ENCODE measurements at regions not wholly inside any gene's neighbourhood (a gene's known extent, or its start where the extent isn't known, plus 50 kb on each side); places are given as distances from the start of the nearest gene placed in this dataset.
"Not testable (repeated sequence)": the region's sequence is repeated elsewhere in the genome, so short reads cannot be mapped to it uniquely, and the experiment has no call there.

DNA sequence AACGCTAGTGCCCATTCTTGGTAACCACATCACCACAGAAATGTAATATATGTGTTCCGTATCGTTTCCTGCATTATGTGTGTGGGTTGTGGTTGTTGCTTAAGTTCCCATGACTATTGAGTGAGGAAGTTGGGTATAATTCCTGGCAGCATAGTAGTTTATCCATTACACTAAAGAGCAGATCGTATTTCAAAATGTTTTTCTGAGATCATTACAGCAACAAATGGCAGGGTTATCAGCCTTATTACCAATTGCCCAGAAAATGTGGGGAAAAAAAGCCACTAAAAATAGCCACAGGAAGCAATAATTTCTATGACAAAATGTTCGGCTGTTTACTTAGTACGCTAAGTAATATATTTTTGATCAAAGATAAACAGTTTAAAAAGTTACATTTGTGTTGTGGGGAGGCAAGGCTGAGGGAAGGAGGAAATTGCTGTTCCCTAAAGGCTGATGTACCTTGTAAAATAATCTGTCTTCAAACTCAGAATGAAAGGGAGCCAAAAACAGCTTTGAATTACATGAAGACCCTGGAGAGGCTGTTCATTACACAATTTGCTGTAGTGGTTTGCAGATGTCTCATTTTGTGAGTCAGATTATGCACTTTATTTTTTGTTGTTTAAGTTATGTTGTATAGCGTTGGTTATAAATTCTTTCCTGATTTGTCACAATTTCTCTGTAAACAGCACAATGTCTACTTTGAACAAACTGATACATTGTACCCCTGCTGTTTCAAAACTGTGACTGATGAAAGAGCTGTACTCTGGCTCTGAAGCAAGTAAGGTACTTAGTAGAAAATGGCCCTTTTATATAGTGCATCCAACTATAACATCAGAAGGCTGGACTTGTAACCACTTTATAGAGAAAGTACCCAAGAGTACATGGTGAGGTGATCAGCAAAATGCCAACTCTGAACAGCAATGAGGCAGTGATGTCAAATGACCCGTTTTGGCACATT lies 1028.5 kb downstream of the NR2F1-AS1 start:
- TF ChIP-seq, protein P1, sequence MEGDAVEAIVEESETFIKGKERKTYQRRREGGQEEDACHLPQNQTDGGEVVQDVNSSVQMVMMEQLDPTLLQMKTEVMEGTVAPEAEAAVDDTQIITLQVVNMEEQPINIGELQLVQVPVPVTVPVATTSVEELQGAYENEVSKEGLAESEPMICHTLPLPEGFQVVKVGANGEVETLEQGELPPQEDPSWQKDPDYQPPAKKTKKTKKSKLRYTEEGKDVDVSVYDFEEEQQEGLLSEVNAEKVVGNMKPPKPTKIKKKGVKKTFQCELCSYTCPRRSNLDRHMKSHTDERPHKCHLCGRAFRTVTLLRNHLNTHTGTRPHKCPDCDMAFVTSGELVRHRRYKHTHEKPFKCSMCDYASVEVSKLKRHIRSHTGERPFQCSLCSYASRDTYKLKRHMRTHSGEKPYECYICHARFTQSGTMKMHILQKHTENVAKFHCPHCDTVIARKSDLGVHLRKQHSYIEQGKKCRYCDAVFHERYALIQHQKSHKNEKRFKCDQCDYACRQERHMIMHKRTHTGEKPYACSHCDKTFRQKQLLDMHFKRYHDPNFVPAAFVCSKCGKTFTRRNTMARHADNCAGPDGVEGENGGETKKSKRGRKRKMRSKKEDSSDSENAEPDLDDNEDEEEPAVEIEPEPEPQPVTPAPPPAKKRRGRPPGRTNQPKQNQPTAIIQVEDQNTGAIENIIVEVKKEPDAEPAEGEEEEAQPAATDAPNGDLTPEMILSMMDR (IDR thresholded peaks at IDR 0.05; ENCODE audit: low read depth, low read length) = no peak
- H3K4me3 ChIP-seq (ENCODE audit: low read depth, low read length) = peak overlapping the region; percentile 20; the same call in 1 of the 2 replicates

GRCh38 chr5:92548346-92548745 lies 1032.7 kb downstream of the NR2F1-AS1 start:
- TF ChIP-seq, protein P1 (IDR thresholded peaks at IDR 0.05; ENCODE audit: low read depth, low read length) = no peak
- H3K4me3 ChIP-seq (ENCODE audit: low read depth, low read length) = no peak overlapping the region

DNA sequence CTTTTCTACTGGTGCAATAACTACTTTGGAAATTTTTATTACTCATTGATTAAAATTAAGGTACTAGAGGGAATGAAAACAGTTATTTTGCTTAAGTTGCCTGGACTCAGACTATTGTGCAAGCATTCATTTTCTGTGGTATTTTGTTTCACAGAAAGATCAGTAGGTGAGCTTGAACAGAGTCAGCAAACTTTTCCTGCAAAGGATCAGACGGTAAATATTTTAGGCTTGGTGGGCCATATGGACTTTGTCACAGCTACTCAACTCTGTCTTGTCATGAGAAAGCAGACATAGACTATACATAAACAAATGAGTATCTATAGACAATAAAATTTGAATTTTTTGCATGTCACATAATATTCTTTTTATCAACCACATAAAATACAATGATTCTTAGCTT lies 1036.4 kb downstream of the NR2F1-AS1 start:
- TF ChIP-seq, protein P1 (IDR thresholded peaks at IDR 0.05; ENCODE audit: low read depth, low read length) = no peak

DNA sequence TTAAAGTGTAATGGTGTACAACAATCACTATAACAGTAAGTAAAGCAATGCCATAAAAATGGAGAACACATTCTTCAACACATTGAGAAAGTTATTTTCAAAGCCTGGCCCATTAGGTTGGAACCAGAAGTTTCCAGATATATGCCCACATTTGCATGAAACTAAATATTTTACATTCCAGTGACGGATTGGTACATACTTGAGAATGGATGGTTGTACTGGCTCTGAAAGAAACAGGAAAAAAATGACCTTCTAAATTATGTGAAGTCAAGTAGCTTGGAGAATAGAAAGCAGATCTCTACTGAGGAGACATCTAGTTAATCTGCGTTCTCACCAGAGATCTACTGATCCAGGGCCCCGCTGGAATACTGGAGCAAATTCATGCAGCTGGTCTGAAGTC lies 1037.0 kb downstream of the NR2F1-AS1 start:
- TF ChIP-seq, protein P1 (IDR thresholded peaks at IDR 0.05; ENCODE audit: low read depth, low read length) = no peak
- no peak overlapping the region for H3K4me3 ChIP-seq (ENCODE audit: low read depth, low read length)

More for the DNA sequence above, 1036.4 kb downstream of the NR2F1-AS1 start:
- H3K4me3 ChIP-seq (ENCODE audit: low read depth, low read length) = no peak overlapping the region

DNA sequence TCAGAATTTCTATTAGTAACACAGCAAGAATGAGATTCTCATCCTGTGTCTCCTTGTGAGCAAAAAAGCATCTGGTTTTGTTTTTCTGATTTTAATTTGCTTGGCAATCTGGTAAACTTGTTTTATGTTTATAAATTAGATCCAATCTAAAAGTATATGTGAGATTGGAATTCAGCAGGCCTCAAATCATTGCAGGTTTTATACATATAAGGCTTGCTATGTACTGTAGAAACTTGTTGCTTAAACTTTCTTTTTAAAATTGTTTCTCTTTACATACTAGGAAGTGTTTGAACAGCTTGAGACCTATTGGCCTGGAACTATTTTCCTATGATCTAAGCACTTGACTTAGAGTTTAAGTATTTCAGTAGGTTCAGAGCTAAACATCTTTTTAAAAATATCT lies 1037.8 kb downstream of the NR2F1-AS1 start:
- TF ChIP-seq, protein P1 (IDR thresholded peaks at IDR 0.05; ENCODE audit: low read depth, low read length) = no peak
- no peak overlapping the region for H3K4me3 ChIP-seq (ENCODE audit: low read depth, low read length)

- H3K4me3 ChIP-seq (ENCODE audit: low read depth, low read length) = not testable (repeated sequence)
Observed at GRCh38 chr5:92542017-92542416, 1039.0 kb downstream of the NR2F1-AS1 start.

GRCh38 chr5:92527311-92528078 lies 1053.5 kb downstream of the NR2F1-AS1 start:
- no peak overlapping the region for H3K4me3 ChIP-seq (ENCODE audit: low read depth, low read length)
- TF ChIP-seq, protein P1 (IDR thresholded peaks at IDR 0.05; ENCODE audit: low read depth, low read length) = no peak

All from WI38 (cell line).